PC-9 (cell line): ENCODE measurements at regions not wholly inside any gene's neighbourhood (a gene's known extent, or its start where the extent isn't known, plus 50 kb on each side); places are given as distances from the start of the nearest gene placed in this dataset.

ENCODE experiments used
- EZH2 ChIP-seq: fragments of 200-600 bp; sonication (generic); IDR thresholded peaks from 2 replicates; pipeline ENCODE4 v1.8.0; 2017; ENCODE audit warnings: antibody characterized with exemption, low read depth
- TF ChIP-seq, protein P1 (sequence below): fragments of 200-600 bp; sonication (generic); conservative IDR thresholded peaks from 2 replicates; pipeline ENCODE4 v1.6.1; 2017; ENCODE audit warnings: mixed run types, antibody characterized with exemption, mild to moderate bottlenecking, moderate library complexity

DNA sequence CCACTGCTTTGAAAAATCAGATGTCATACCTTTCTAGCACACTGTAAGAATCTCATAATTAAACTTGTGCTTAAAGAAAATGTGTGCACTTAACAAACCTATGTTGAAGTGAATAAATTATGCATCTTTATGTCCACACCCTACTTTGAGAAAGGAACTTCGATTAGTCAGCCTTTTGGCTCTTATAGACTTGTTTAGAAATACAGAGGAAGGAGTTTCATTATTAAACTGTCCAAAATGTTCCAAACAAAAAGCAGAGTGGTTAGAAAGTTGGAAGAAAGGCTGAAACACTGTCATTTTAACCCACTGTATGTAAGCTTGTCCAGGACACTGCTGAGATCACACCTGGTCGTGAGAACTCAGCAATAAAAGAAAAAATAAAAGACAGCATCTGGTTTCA, 863.2 kb upstream of the CHORDC1 start:
- TF ChIP-seq, protein P1, sequence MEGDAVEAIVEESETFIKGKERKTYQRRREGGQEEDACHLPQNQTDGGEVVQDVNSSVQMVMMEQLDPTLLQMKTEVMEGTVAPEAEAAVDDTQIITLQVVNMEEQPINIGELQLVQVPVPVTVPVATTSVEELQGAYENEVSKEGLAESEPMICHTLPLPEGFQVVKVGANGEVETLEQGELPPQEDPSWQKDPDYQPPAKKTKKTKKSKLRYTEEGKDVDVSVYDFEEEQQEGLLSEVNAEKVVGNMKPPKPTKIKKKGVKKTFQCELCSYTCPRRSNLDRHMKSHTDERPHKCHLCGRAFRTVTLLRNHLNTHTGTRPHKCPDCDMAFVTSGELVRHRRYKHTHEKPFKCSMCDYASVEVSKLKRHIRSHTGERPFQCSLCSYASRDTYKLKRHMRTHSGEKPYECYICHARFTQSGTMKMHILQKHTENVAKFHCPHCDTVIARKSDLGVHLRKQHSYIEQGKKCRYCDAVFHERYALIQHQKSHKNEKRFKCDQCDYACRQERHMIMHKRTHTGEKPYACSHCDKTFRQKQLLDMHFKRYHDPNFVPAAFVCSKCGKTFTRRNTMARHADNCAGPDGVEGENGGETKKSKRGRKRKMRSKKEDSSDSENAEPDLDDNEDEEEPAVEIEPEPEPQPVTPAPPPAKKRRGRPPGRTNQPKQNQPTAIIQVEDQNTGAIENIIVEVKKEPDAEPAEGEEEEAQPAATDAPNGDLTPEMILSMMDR, result no peak
- TF ChIP-seq EZH2, result no peak
